WERI-Rb-1 (cell line): ENCODE measurements at regions not wholly inside any gene's neighbourhood (a gene's known extent, or its start where the extent isn't known, plus 50 kb on each side); places are given as distances from the start of the nearest gene placed in this dataset.

ENCODE experiments used
- DNase-seq: peaks from one replicate; pipeline ENCODE4 v3.0.0-alpha.2; 2020
- H3K27ac ChIP-seq: fragments of 250-450 bp; sonication (Bioruptor Pico); 2 replicates; pipeline ENCODE4 v1.5.1; 2020; ENCODE audit warnings: mild to moderate bottlenecking, moderate library complexity
- H3K27me3 ChIP-seq: fragments of 250-450 bp; sonication (Bioruptor Pico); 2 replicates; pipeline ENCODE4 v1.5.1; 2021; ENCODE audit warnings: mild to moderate bottlenecking, low read depth, moderate library complexity; ENCODE audit not compliant: insufficient read depth, severe bottlenecking
- H3K36me3 ChIP-seq: fragments of 250-450 bp; sonication (Bioruptor Pico); 2 replicates; pipeline ENCODE4 v1.5.1; 2020; ENCODE audit warnings: mild to moderate bottlenecking, moderate library complexity
- H3K4me3 ChIP-seq: 2 replicates; pipeline ENCODE4 v1.5.1; 2011; ENCODE audit warnings: low read depth, mild to moderate bottlenecking, control low read depth, low read length
- H3K9me3 ChIP-seq: fragments of 250-450 bp; sonication (Bioruptor Pico); 2 replicates; pipeline ENCODE4 v1.5.1; 2021; ENCODE audit warnings: mild to moderate bottlenecking, moderate library complexity; ENCODE audit not compliant: severe bottlenecking
- CTCF ChIP-seq: IDR thresholded peaks from 2 replicates; pipeline ENCODE4 v1.5.1; 2011; ENCODE audit warnings: low read depth, mild to moderate bottlenecking, control low read depth, inconsistent platforms, low read length

GRCh38 chr7:46675456-46675855, 754.4 kb upstream of the IGFBP3 start:
- H3K4me3 ChIP-seq: no peak overlapping the region
- no peak for TF ChIP-seq CTCF
- H3K36me3 ChIP-seq: no peaks in the 10 kb centered on the region
- H3K27me3 ChIP-seq: no peaks in the 10 kb centered on the region
- H3K9me3 ChIP-seq: no peaks in the 10 kb centered on the region
- no peak for DNase-seq
- no peak overlapping the region for H3K27ac ChIP-seq

- Histone ChIP-seq H3K4me3 (no peak overlapping the region), H3K9me3 (no peaks in the 10 kb centered on the region), H3K36me3 (no peaks in the 10 kb centered on the region), H3K27me3 (no peaks in the 10 kb centered on the region), H3K27ac (no peak overlapping the region)
- no peak for TF ChIP-seq CTCF
- DNase-seq: no peak
Observed at GRCh38 chr7:46672861-46673260, 751.8 kb upstream of the IGFBP3 start.

- H3K27ac ChIP-seq: no peak overlapping the region
- no peak for DNase-seq
Observed at GRCh38 chr7:46671108-46671769, 750.2 kb upstream of the IGFBP3 start.

GRCh38 chr7:46669028-46669427, 748.0 kb upstream of the IGFBP3 start:
- H3K27ac ChIP-seq: no peak overlapping the region
- H3K4me3 ChIP-seq: no peak overlapping the region
- TF ChIP-seq CTCF: no peak
- no peaks in the 10 kb centered on the region for H3K27me3 ChIP-seq
- DNase-seq: no peak
- no peaks in the 10 kb centered on the region for H3K36me3 ChIP-seq
- H3K9me3 ChIP-seq: no peaks in the 10 kb centered on the region

More at GRCh38 chr7:46671108-46671769, 750.2 kb upstream of the IGFBP3 start:
- Histone ChIP-seq H3K27me3 (no peaks in the 10 kb centered on the region), H3K9me3 (no peaks in the 10 kb centered on the region), H3K36me3 (no peaks in the 10 kb centered on the region), H3K4me3 (no peak overlapping the region)
- TF ChIP-seq CTCF: no peak

- no peaks in the 10 kb centered on the region for H3K36me3 ChIP-seq
- TF ChIP-seq CTCF: no peak
- no peak for DNase-seq
- H3K27ac ChIP-seq: no peak overlapping the region
- H3K4me3 ChIP-seq: no peak overlapping the region
- H3K27me3 ChIP-seq: no peaks in the 10 kb centered on the region
- H3K9me3 ChIP-seq: no peaks in the 10 kb centered on the region
Observed at GRCh38 chr7:46664453-46664852, 743.4 kb upstream of the IGFBP3 start.

GRCh38 chr7:46663025-46663424, 742.0 kb upstream of the IGFBP3 start:
- no peak for TF ChIP-seq CTCF
- H3K27me3 ChIP-seq: no peaks in the 10 kb centered on the region
- H3K36me3 ChIP-seq: no peaks in the 10 kb centered on the region
- no peaks in the 10 kb centered on the region for H3K9me3 ChIP-seq
- no peak overlapping the region for H3K4me3 ChIP-seq
- no peak overlapping the region for H3K27ac ChIP-seq
- no peak for DNase-seq
